NOMO-1 treated with dmso at 0.1 percent for 144 hours (cell line): ENCODE measurements at regions not wholly inside any gene's neighbourhood (a gene's known extent, or its start where the extent isn't known, plus 50 kb on each side); places are given as distances from the start of the nearest gene placed in this dataset.
"Not testable (repeated sequence)": the region's sequence is repeated elsewhere in the genome, so short reads cannot be mapped to it uniquely, and the experiment has no call there.

Experiments used
- DNase-seq: peaks from one replicate; lab custom pipeline; 2025; ENCODE audit not compliant: unreplicated experiment; lab: John Stamatoyannopoulos, UW

DNA sequence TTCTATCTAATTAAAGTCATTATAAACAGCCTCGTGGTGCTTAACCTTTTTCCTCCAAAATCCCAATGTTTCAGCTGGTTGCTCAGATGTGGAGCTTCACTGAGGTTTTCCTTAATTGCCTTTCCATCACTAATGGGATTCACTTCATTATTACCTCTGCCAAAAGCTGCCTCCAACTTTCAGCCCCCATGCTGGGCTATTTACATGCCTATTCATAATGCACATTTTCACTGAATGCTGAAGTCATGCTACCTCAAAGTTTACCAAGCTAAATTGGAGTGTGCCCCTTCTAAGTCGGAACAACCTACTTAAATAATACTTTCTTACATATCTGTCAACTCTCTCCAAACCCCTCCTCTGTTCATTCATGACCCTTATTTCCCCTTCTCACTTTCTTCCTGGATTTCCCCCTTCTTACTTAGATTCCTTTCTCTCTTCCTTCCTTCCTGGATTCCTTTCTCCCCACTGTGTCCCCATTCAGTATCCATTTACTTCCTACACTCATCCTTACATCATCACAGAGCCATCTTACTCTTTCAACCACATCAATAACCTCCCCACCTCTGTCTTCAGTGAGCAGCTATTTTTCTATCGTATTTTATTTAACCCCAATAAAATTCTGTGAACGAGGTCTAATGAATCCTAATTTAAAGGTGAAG is 887.3 kb upstream of the TENM4 start:
- DNase-seq, result no peak

DNA sequence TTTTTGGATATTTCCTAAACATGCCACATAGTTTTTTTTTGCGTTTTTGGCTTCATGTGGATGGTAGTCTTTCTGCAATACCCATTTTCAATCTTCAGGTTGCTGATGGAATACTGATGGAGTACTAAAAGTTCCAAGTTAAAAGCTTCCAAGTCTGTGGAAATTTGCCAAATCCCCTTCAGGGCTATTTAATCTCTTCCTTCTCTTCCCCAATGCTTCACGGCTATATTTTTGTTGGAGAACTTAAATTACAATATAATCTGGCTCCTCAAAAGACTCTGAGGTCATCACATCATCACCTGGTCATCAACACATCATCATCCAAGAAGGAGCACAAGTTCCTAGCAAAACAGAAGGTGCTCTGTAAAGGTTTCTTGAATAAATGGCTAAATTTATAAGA is 881.0 kb upstream of the TENM4 start:
- no peak for DNase-seq

GRCh38 chr11:80320765-80321164 is 879.9 kb upstream of the TENM4 start:
- peak; percentile 56 for DNase-seq

DNA sequence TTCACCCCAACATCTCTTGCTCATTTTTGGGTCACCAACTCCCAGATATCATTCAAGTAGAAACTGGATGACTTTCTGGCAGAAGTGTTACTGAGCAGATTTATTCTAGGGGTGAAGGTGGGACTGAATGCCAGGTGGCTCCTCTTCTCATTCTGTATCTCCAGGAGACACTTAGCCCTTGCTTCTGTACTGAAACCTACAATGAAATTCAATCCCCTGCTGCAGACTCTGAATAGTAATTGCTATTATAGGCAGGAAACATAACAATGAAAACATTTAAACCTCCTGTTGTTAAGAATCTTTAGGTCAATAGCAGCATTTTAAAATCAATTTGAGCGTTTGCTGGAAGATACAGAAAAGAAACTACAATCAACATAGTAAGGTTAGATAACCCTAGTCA is 879.4 kb upstream of the TENM4 start:
- DNase-seq, result no peak

- no peak for DNase-seq
These were observed 876.8 kb upstream of the TENM4 start for GRCh38 chr11:80317612-80318011.

DNA sequence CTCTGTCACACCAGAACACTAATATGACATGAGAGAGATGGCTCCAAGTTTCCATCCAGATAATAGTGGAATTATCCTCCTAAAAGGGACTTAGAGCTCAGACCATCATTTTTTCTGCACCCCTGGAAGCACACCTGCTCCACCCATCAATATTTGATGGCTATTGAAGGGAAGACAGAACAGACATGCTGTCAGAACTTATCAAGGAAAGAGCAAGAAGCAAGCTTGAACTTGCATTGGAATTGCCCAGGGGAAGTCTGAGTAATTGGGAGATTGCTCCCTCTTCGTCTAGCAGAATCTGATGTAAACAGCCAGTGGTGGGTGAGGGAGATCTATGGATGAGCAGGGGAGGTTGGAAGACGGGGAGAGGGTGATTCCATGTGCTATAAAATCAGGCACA is 874.4 kb upstream of the TENM4 start:
- DNase-seq, result no peak

GRCh38 chr11:80309301-80309700 is 868.5 kb upstream of the TENM4 start:
- DNase-seq, result no peak

DNA sequence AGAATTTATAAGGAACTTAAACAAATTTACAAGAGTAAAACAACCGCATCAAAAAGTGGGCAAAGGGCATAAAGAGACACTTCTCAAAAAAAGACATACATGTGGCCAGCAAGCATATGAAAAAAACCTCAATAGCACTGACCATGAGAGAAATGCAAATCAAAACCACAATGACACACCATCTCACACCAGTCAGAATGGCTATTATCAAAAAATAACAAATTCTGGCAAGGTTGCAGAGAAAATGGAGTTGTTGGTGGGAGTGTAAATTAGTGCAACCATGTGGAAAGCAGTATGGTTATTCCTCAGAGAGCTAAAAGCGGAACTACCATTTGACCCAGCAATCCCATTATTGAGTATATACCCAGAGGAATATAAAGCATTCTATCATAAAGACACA is 866.8 kb upstream of the TENM4 start:
- no peak for DNase-seq

GRCh38 chr11:80297858-80298632 is 857.2 kb upstream of the TENM4 start:
- DNase-seq, result no peak

DNA sequence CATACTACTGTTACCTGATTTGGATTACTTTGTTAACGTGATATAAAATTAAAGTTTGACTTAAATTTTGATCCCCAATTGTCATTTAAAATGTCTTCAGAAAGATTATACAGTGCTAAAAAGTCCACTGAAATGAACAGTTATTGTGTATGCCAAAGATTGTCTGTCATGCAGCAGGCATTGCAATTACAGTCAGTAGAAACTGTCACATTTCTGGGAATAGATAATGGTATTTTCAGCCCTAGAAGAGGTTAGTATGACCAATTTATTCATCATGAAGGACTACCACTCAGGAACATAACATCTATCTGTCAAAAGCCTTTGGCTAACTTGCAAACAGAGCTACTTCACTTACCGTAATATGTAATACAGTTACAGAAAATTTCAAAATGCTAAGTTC is 852.5 kb upstream of the TENM4 start:
- DNase-seq, result no peak

- no peak for DNase-seq
These were observed 844.3 kb upstream of the TENM4 start for GRCh38 chr11:80284946-80285785.

- no peak for DNase-seq
These were observed 841.8 kb upstream of the TENM4 start for GRCh38 chr11:80282643-80283042.

GRCh38 chr11:80281194-80281593 is 840.4 kb upstream of the TENM4 start:
- no peak for DNase-seq

- no peak for DNase-seq
These were observed 839.9 kb upstream of the TENM4 start for GRCh38 chr11:80280737-80281136.

DNA sequence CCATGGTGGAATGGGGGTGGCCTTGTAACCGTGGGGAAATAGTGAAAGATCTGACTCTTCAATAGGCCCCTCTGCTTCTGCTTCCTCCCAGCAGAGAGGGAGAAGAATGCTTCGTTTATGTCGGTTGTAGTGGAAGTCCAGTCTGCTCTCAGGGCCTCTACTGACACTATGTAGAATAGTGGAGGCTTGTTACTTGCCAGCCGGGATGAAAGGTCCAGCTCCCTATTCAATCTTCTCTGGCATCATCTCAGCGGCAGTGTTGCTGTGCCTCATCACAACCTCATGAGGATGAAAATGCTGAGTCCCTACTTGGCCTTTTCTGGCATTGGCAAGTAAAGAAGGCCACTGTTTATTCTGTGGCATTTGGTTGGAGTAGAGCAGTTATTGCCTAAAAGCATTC is 820.9 kb upstream of the TENM4 start:
- no peak for DNase-seq

DNA sequence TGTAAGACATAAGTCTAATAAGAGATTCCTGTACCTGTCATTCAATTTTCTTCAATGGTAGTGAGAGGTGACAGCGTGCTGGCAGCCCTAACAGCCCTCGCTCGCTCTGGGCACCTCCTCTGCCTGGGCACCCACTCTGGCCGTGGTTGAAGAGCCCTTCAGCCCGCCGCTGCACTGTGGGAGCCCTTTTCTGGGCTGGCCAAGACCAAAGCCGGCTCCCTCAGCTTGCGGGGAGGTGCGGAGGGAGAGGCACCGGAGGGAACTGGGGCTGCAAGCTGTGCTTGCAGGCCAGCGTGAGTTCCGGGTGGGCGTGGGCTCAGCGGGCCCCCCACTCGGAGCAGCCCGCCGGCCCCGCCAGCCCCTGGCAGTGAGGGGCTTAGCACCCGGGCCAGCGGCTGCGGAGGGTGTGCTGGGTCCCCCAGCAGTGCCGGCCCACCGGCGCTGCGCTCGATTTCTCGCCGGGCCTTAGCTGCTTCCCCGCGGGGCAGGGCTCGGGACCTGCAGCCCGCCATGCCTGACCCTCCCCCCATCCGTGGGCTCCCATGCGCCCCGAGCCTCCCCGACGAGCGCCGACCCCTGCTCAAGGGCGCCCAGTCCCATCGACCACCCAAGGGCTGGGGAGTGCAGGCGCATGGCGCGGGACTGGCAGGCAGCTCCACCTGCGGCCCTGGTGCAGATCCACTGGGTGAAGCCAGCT is 816.6 kb upstream of the TENM4 start:
- not testable (repeated sequence) for DNase-seq

DNA sequence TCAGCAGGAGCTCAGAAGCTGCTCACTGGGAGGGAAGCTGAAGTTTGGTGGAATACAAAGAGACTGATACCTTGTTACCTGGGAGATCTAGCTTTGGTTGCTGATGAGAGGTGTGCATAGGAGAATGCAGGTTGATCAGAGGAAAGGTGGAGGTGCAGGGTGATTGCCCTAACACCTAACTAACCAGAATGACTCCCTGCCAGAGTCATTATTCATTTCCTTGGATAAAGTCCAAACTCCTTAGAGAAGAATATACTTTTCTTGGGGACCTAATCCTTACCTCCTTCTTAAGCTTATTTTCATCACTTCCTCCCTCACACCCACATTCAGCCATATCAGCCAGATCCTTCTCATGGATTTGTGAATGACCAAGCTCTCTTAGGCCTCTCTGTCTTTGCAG is 814.2 kb upstream of the TENM4 start:
- DNase-seq, result no peak

DNA sequence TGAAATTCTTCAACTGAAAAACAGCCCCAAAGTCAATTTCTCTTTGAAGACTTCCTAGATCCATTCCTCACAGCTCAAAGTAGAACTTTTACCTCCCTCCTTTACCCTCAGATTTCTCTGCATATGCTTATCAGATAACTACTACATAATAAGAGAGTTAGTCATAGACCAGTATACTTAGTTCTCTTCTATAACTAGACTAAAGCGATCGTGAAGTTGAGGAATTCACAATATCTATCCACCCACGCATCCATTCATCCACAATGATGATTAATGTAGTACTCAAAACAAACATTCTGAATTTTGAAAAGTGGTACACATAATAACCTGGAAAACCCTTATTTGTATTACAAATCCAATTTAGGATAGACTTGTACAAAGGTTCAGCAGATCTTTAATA is 800.9 kb upstream of the TENM4 start:
- DNase-seq, result no peak

DNA sequence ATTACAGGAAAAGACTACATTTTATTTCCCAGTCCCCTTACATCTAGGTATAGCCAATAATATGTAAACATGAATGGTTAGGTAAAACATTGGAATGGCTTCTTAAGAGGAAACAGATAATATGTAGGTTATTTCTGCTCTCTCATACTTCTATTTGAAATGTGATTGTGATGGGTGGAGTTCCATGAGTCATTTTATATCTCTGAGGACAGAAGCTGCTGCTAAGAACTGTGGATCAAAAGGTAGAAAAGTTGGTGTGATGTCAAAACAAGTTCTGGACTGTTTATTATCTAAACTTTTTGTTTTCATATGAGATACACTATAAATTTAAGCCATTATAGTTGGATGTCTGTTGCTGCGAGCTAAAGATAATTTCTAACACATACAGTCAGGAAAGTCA is 799.4 kb upstream of the TENM4 start:
- DNase-seq, result no peak

DNA sequence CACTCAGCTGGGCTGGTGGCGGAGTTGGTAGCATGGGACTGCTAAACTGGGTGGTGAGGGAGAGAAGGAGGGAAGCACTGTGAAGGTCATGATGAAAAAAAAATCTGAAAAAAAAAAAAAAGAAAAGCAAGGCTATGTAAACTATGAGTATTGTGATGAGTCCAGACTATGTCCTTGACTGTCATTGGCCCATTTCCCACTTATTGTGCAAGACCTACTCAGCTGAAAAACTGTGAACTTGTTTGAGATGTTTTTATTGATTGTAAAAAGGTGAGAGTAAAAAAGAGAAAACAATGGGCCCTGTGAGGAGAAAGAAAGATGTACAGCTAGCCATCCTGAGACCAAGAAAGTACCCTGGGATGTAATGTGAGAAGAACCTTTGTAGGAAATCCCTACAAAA is 798.4 kb upstream of the TENM4 start:
- DNase-seq, result no peak

DNA sequence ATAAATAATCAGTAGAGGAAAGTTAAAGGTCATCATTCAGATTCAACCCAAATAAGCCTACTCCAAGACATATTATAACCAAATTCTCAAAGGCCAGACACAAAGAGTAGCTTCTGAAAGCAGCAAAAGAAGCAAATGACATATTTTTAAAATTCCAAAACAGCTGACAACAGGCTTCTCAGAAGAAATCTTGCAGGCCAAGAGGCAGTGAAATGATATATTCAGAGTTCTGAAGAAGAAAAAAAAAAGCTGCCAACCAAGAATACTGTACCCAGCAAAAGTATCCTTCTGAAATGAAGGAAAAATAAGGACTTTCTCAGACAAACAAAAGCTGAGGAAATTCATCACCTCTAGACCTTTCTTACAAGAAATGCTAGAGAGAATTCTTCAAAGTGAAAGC is 787.1 kb upstream of the TENM4 start:
- no peak for DNase-seq
